ENCODE measurements at regions not wholly inside any gene's neighbourhood (a gene's known extent, or its start where the extent isn't known, plus 50 kb on each side); places are given as distances from the start of the nearest gene placed in this dataset.

GRCh38 chr2:215750763-215751162 is 262.6 kb downstream of the MREG start:
- DNase-seq (no peak), ATAC-seq (no peak)
- BruUV-seq (replicated peaks): no TSS peak
- Histone ChIP-seq H2AFZ (ENCODE audit: low read length) (no peak overlapping the region), H3K9ac (ENCODE audit: low read length) (peak overlapping the region; percentile 19; the same call in 1 of the 2 replicates), H3F3A (ENCODE audit: low read length, unreplicated experiment) (no peaks in the 10 kb centered on the region), H3K4me1 (ENCODE audit: insufficient read depth, low read length) (peaks cover 57% of the 10 kb centered on the region), H4K20me1 (ENCODE audit: low read length) (no peaks in the 10 kb centered on the region), H3K36me3 (ENCODE audit: low read depth, low read length) (no peaks in the 10 kb centered on the region), H3K9me2 (replicated peaks; ENCODE audit: low read length) (no peaks in the 10 kb centered on the region), H3K9me3 (ENCODE audit: low read length) (no peaks in the 10 kb centered on the region), H3K4me2 (ENCODE audit: low read length) (peak overlapping the region; percentile 42), H3K27me3 (ENCODE audit: low read length) (no peaks in the 10 kb centered on the region), H3K4me3 (ENCODE audit: low read length) (no peak overlapping the region), H3K79me2 (ENCODE audit: low read length) (no peaks in the 10 kb centered on the region), H3K27ac (ENCODE audit: low read length) (peak overlapping the region; percentile 81)
- intact Hi-C loops (cut with micrococcal nuclease): loop anchor here (1.0 to 5.0 kb wide), 3 partner anchors 44 to 77 kb away; no protein-coding TSS in a partner anchor
- ChIA-PET POLR2A (ENCODE audit: unreplicated experiment) (no interaction called here), CTCF (no interaction called here)
- TF ChIP-seq CTCF (conservative IDR thresholded peaks at IDR 0.05; ENCODE audit: low read depth, low read length) (no peak), EZH2phosphoT487 (IDR thresholded peaks at IDR 0.05; ENCODE audit: borderline replicate concordance, low read length) (no peak), EZH2 (IDR thresholded peaks at IDR 0.05; ENCODE audit: low read length, unreplicated experiment) (no peak)

- intact Hi-C loops (cut with micrococcal nuclease): no loop called here
- peak; percentile 31 for DNase-seq
- no peaks in the 10 kb centered on the region for H3K36me3 ChIP-seq (ENCODE audit: low read depth, low read length)
Observed at GRCh38 chr2:215749092-215749957, 264.0 kb downstream of the MREG start.

More at GRCh38 chr2:215749092-215749957, 264.0 kb downstream of the MREG start:
- Histone ChIP-seq H2AFZ (ENCODE audit: low read length) (no peak overlapping the region), H3K27me3 (ENCODE audit: low read length) (no peaks in the 10 kb centered on the region), H4K20me1 (ENCODE audit: low read length) (no peaks in the 10 kb centered on the region), H3K9me2 (replicated peaks; ENCODE audit: low read length) (no peaks in the 10 kb centered on the region), H3F3A (ENCODE audit: low read length, unreplicated experiment) (no peaks in the 10 kb centered on the region), H3K4me3 (ENCODE audit: low read length) (no peak overlapping the region), H3K79me2 (ENCODE audit: low read length) (no peaks in the 10 kb centered on the region), H3K9me3 (ENCODE audit: low read length) (no peaks in the 10 kb centered on the region), H3K9ac (ENCODE audit: low read length) (no peak overlapping the region), H3K27ac (ENCODE audit: low read length) (no peak overlapping the region), H3K4me2 (ENCODE audit: low read length) (no peak overlapping the region), H3K4me1 (ENCODE audit: insufficient read depth, low read length) (peaks cover 57% of the 10 kb centered on the region)
- ATAC-seq: no peak
- ChIA-PET CTCF (no interaction called here), POLR2A (ENCODE audit: unreplicated experiment) (interaction anchor here (0.6 kb wide), 1 partner anchor 56 kb away, joined by 5 read pairs; no protein-coding TSS in a partner anchor)
- BruUV-seq (replicated peaks): no TSS peak
- TF ChIP-seq EZH2phosphoT487 (IDR thresholded peaks at IDR 0.05; ENCODE audit: borderline replicate concordance, low read length) (no peak), CTCF (conservative IDR thresholded peaks at IDR 0.05; ENCODE audit: low read depth, low read length) (no peak), EZH2 (IDR thresholded peaks at IDR 0.05; ENCODE audit: low read length, unreplicated experiment) (no peak)
